ENCODE measurements at regions not wholly inside any gene's neighbourhood (a gene's known extent, or its start where the extent isn't known, plus 50 kb on each side); places are given as distances from the start of the nearest gene placed in this dataset.
"Not testable (repeated sequence)": the region's sequence is repeated elsewhere in the genome, so short reads cannot be mapped to it uniquely, and the experiment has no call there.

- DNase-seq = no peak
Observed at GRCh38 chr11:70548976-70549375, 150.6 kb downstream of the CTTN start.

- DNase-seq = no peak
Observed at GRCh38 chr11:70549386-70549785, 151.1 kb downstream of the CTTN start.

GRCh38 chr11:70549796-70550195 lies 151.5 kb downstream of the CTTN start:
- DNase-seq = no peak

GRCh38 chr11:70550456-70551195 lies 152.3 kb downstream of the CTTN start:
- no peak for DNase-seq

- no peak for DNase-seq
Observed at GRCh38 chr11:70551351-70552166, 153.2 kb downstream of the CTTN start.

- DNase-seq = no peak
Observed at GRCh38 chr11:70552167-70553150, 154.1 kb downstream of the CTTN start.

- no peak for DNase-seq
Observed at GRCh38 chr11:70555078-70555477, 156.7 kb downstream of the CTTN start.

GRCh38 chr11:70556884-70557741 lies 158.8 kb downstream of the CTTN start:
- DNase-seq = no peak

GRCh38 chr11:70557742-70558485 lies 159.6 kb downstream of the CTTN start:
- no peak for DNase-seq

GRCh38 chr11:70558681-70559080 lies 160.4 kb downstream of the CTTN start:
- no peak for DNase-seq

GRCh38 chr11:70559516-70559915 lies 161.2 kb downstream of the CTTN start:
- DNase-seq = no peak

- not testable (repeated sequence) for DNase-seq
Observed at GRCh38 chr11:70560621-70561020, 162.3 kb downstream of the CTTN start.

- DNase-seq = no peak
Observed at GRCh38 chr11:70566768-70567530, 168.6 kb downstream of the CTTN start.

- DNase-seq = no peak
Observed at GRCh38 chr11:70567680-70568034, 169.3 kb downstream of the CTTN start.

- peak; percentile 44 to 60 for DNase-seq
Observed at GRCh38 chr11:70568035-70568813, 169.9 kb downstream of the CTTN start.

GRCh38 chr11:70568814-70569617 lies 170.7 kb downstream of the CTTN start:
- no peak for DNase-seq

GRCh38 chr11:70569618-70569890 lies 171.2 kb downstream of the CTTN start:
- DNase-seq = no peak
